ENCODE measurements at regions not wholly inside any gene's neighbourhood (a gene's known extent, or its start where the extent isn't known, plus 50 kb on each side); places are given as distances from the start of the nearest gene placed in this dataset.

GRCh38 chr20:11409561-11409960, 508.1 kb upstream of the BTBD3 start:
- Mint-ChIP-seq H3K4me3 (no peak overlapping the region), H3K27ac (no peak overlapping the region), H3K36me3 (ENCODE audit: low read depth) (no peaks in the 10 kb centered on the region), H3K4me1 (ENCODE audit: low read depth) (no peaks in the 10 kb centered on the region), H3K9me3 (peaks cover 16% of the 10 kb centered on the region), H3K27me3 (no peaks in the 10 kb centered on the region)
- Histone ChIP-seq H3K27me3 (ENCODE audit: control insufficient read depth in 1 of 2, insufficient read depth in 2 of 2, low read length in 2 of 2) (no peaks in the 10 kb centered on the region), H3K27ac (ENCODE audit: low read depth in 1 of 2, low read length in 2 of 2) (no peak overlapping the region), H3K9me3 (ENCODE audit: control insufficient read depth in 1 of 2, insufficient read depth in 1 of 2, low read length in 2 of 2) (peaks cover 0 to 6% of the 10 kb centered on the region in 2 experiments), H3K36me3 (ENCODE audit: insufficient read depth, low read length) (no peaks in the 10 kb centered on the region), H3K4me1 (ENCODE audit: insufficient read depth, low read length) (no peaks in the 10 kb centered on the region), H3K4me3 (ENCODE audit: low read length) (no peak overlapping the region)
- TF ChIP-seq, protein P1, sequence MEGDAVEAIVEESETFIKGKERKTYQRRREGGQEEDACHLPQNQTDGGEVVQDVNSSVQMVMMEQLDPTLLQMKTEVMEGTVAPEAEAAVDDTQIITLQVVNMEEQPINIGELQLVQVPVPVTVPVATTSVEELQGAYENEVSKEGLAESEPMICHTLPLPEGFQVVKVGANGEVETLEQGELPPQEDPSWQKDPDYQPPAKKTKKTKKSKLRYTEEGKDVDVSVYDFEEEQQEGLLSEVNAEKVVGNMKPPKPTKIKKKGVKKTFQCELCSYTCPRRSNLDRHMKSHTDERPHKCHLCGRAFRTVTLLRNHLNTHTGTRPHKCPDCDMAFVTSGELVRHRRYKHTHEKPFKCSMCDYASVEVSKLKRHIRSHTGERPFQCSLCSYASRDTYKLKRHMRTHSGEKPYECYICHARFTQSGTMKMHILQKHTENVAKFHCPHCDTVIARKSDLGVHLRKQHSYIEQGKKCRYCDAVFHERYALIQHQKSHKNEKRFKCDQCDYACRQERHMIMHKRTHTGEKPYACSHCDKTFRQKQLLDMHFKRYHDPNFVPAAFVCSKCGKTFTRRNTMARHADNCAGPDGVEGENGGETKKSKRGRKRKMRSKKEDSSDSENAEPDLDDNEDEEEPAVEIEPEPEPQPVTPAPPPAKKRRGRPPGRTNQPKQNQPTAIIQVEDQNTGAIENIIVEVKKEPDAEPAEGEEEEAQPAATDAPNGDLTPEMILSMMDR (IDR thresholded peaks at IDR 0.05): no peak
- intact Hi-C loops (cut with DNase I, micrococcal nuclease): no loop called here
- no peak for DNase-seq
- ChIA-PET POLR2A (no interaction called here), CTCF (no interaction called here)
- ATAC-seq (ENCODE audit: poor library complexity): no peak

- Mint-ChIP-seq H3K27me3 (no peaks in the 10 kb centered on the region), H3K4me1 (ENCODE audit: low read depth) (no peaks in the 10 kb centered on the region), H3K9me3 (peaks cover 7% of the 10 kb centered on the region), H3K36me3 (ENCODE audit: low read depth) (no peaks in the 10 kb centered on the region), H3K27ac (no peak overlapping the region), H3K4me3 (no peak overlapping the region)
- H3K36me3 ChIP-seq (ENCODE audit: insufficient read depth, low read length): no peaks in the 10 kb centered on the region
- ChIA-PET POLR2A (no interaction called here), CTCF (no interaction called here)
- no peaks in the 10 kb centered on the region for H3K4me1 ChIP-seq (ENCODE audit: insufficient read depth, low read length)
- peaks cover 0 to under 1% of the 10 kb centered on the region in 2 experiments for H3K9me3 ChIP-seq (ENCODE audit: control insufficient read depth in 1 of 2, insufficient read depth in 1 of 2, low read length in 2 of 2)
- intact Hi-C loops (cut with DNase I, micrococcal nuclease): no loop called here
- H3K4me3 ChIP-seq (ENCODE audit: low read length): no peak overlapping the region
- ATAC-seq (ENCODE audit: poor library complexity) (no peak), DNase-seq (no peak)
- H3K27me3 ChIP-seq (ENCODE audit: control insufficient read depth in 1 of 2, insufficient read depth in 2 of 2, low read length in 2 of 2): no peaks in the 10 kb centered on the region
- H3K27ac ChIP-seq (ENCODE audit: low read depth in 1 of 2, low read length in 2 of 2): no peak overlapping the region
- TF ChIP-seq, protein P1 (IDR thresholded peaks at IDR 0.05): no peak
These were observed 505.9 kb upstream of the BTBD3 start for GRCh38 chr20:11411765-11412164.

DNA sequence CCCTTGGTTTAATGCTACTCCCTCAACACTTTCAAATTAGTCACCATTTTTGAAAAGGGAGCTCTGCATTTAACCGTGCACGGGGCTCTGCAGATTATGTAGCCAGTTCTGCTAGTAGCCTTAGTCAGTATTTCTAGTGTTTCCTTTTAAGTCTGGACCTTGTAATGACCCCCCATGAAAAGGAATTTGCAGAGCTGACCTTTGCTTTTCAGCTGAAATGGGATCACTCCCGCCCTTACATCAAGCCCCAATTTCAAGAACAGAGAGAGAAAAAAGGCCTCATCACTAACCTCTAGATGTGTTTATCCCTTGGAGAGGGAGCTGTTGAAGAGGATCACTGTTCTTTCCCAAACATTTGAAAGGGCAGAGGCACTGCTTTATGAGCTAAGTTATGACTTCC, 490.7 kb upstream of the BTBD3 start:
- Mint-ChIP-seq H3K27me3 (no peaks in the 10 kb centered on the region), H3K36me3 (ENCODE audit: low read depth) (no peaks in the 10 kb centered on the region), H3K4me1 (ENCODE audit: low read depth) (no peaks in the 10 kb centered on the region), H3K9me3 (no peaks in the 10 kb centered on the region), H3K27ac (no peak overlapping the region), H3K4me3 (no peak overlapping the region)
- POLR2A ChIA-PET: no interaction called here
- H3K9me3 ChIP-seq (ENCODE audit: control insufficient read depth in 1 of 2, insufficient read depth in 1 of 2, low read length in 2 of 2): no peaks in the 10 kb centered on the region
- no peaks in the 10 kb centered on the region for H3K27me3 ChIP-seq (ENCODE audit: control insufficient read depth in 1 of 2, insufficient read depth in 2 of 2, low read length in 2 of 2)
- H3K4me3 ChIP-seq (ENCODE audit: low read length): no peak overlapping the region
- intact Hi-C loops (cut with DNase I, micrococcal nuclease): no loop called here
- DNase-seq (no peak), ATAC-seq (ENCODE audit: poor library complexity) (no peak)
- TF ChIP-seq, protein P1 (IDR thresholded peaks at IDR 0.05): no peak
- CTCF ChIA-PET: no interaction called here
- no peaks in the 10 kb centered on the region for H3K36me3 ChIP-seq (ENCODE audit: insufficient read depth, low read length)
- H3K4me1 ChIP-seq (ENCODE audit: insufficient read depth, low read length): no peaks in the 10 kb centered on the region
- no peak overlapping the region for H3K27ac ChIP-seq (ENCODE audit: low read depth in 1 of 2, low read length in 2 of 2)

Data from CD4-positive, alpha-beta T cell (primary cell).